ENCODE measurements at regions not wholly inside any gene's neighbourhood (a gene's known extent, or its start where the extent isn't known, plus 50 kb on each side); places are given as distances from the start of the nearest gene placed in this dataset.

- TF ChIP-seq CTCF (conservative IDR thresholded peaks at IDR 0.05; ENCODE audit: low read length) (no peak), EZH2phosphoT487 (IDR thresholded peaks at IDR 0.05; ENCODE audit: borderline replicate concordance) (no peak)
Measured at GRCh38 chr7:41122256-41122987, 580.5 kb downstream of the INHBA start.
